Tongue (tissue), 1 donor: ENCODE measurements at regions not wholly inside any gene's neighbourhood (a gene's known extent, or its start where the extent isn't known, plus 50 kb on each side); places are given as distances from the start of the nearest gene placed in this dataset. TPM values are rescaled to one million over a fixed set of nuclear protein-coding genes. Genes with fewer than 3 reads are reported as not detected.

Source experiments
- small RNA-seq: library from RNA; depleted of rRNA; stranded (forward); fragments of <200 nt; gene quantifications from one replicate; pipeline ENCODE3, GENCODE V24; 2014; ENCODE audit warnings: low replicate concordance

Small RNA genes in the stretch of these regions (small RNA-seq; reads per million reads assigned to genes)
- not detected for gene AC011611.1
- gene AC011611.6, result not detected
- not detected for gene RF00156
- not detected for gene RN7SL734P
